ENCODE measurements at regions not wholly inside any gene's neighbourhood (a gene's known extent, or its start where the extent isn't known, plus 50 kb on each side); places are given as distances from the start of the nearest gene placed in this dataset.
"Not testable (repeated sequence)": the region's sequence is repeated elsewhere in the genome, so short reads cannot be mapped to it uniquely, and the experiment has no call there.

DNA sequence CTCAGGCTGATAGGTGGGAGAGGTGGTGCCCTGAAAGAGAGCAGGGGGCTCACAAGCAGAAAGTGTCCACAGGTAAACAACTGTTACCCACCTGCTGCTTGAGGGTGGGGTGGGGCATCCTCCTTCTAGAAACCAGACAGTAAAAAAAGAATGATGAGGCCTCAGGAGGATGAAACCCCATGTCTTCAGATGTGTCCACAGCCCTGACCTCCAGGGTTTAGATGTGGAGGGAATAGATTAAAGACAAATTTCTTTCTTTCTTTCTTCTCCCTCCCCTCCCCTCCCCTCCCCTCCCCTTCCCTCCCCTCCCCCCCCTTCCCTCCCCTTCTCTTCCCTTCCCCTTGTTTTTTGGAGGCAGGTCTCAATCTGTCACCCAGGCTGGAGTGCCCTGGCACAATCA, 333.5 kb upstream of the NUPR2 start:
- DNase-seq = no peak

DNA sequence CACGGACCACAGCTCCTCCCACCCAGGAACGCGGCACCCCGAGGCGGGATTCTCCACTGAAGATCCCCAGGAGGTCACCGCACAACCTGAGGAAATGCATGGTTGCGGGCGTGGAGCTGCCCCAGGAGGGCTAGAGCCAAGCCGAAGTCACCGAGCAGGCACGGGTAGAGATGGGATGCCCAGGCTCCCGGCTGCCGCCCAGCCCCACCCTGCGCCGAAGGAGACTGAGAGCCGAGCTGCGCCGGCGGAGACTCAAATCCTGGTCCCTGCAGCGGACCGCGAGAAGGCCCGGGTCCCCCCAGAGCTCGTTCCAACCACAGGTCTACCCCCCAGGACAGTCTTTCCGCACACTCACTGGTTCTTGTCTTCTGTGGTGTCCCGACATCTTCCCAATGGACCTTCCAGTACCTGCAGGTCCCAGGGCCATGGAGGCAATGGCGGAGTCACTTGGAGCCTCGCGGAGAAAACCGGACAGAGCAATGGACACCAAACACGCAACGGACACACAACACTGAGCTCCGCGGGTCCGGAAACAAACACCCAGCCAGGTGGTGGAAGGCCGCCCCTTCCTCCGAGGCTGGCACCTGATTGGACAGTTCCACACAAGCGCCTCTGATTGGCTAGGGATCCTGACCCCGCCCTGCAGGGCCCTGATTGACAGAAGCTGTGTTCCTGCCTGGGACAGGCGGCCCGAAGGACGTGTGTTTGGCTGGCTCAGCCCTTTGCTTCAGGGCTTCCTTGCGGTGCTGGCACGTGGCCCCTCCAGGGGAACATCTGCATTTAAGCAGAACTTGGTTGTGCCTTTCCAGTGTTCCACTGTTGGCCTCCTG, 331.9 kb upstream of the NUPR2 start:
- no peak for DNase-seq

DNA sequence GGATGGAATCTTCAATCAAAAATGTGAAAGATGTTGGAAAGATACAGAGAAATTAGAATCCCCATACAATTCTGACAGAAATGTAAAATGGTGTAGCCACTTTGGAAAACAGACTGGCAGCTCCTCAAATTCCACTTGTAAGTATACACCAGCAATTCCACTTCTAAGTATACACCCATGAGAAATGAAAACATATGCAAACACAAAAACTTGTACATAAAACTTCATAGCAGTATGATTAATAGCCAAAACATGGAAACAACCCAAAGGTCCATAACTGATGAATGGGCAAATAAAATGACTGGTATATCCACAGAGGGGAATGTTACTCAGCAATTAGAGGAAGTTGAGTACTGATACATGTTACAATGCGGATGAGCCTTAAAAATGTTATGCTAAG, 304.3 kb upstream of the NUPR2 start:
- not testable (repeated sequence) for DNase-seq

DNA sequence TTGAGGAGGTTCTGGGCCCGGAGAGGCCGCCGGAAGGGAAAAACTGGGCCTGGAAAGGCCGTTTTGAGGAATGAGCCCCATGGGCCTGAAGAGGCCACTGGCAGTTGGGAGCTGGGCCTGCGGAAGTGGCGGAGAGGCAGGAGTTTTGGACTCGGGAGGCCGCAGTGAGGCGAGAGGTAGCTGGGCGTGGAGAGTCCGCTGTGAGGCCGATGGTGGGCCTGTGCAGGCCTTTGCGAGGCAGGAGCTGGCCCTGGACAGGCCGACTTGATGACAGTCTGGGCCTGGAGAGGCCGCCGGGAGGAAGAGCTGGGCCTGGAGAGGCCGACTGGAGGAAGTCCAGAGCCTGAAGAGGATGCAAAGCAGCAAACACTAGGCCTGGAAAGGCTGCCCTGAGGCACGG, 259.0 kb upstream of the NUPR2 start:
- no peak for DNase-seq

DNA sequence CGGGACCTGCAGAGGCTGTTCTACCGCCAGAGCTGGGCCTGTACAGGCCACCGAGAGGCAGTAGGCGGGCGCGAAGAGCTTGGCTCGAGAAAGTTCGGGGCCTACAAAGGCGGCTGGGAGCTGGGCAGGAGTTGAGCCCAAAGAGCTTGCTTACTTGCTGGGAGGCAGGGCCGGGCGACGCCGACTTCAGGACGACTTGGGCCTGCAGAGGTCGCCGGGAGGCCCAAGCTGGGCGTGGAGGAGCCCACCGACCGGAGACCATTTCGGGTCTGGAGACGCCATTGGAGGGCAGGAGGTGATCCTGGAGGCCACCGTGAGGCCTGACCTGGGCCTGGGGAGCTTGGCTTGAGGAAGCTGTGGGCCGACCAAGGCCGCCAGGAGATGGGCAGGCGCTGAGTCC, 258.4 kb upstream of the NUPR2 start:
- DNase-seq = not testable (repeated sequence)

DNA sequence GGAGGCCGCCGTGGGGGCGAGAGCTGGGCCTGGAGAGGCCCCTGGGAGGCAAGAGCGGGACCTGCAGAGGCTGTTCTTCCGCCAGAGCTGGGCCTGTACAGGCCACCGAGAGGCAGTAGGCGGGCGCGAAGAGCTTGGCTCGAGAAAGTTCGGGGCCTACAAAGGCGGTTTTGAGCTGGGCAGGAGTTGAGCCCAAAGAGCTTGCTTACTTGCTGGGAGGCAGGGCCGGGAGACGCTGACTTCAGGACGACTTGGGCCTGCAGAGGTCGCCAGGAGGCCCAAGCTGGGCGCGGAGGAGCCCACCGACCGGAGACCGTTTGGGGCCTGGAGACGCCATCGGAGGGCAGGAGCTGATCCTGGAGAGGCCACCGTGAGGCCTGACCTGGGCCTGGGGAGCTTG, 257.1 kb upstream of the NUPR2 start:
- DNase-seq = not testable (repeated sequence)

DNA sequence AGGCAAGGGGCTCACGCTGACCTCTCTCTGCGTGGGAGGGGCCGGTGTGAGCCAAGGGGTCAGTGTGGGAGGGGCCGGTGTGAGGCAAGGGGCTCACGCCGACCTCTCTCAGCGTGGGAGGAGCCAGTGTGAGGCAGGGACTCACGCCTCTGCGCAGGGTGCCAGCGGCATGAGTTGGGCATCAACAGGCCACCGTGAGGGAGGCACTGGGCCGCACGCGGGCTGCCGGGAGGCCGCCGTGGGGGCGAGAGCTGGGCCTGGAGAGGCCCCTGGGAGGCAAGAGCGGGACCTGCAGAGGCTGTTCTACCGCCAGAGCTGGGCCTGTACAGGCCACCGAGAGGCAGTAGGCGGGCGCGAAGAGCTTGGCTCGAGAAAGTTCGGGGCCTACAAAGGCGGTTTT, 255.6 kb upstream of the NUPR2 start:
- DNase-seq = not testable (repeated sequence)

DNA sequence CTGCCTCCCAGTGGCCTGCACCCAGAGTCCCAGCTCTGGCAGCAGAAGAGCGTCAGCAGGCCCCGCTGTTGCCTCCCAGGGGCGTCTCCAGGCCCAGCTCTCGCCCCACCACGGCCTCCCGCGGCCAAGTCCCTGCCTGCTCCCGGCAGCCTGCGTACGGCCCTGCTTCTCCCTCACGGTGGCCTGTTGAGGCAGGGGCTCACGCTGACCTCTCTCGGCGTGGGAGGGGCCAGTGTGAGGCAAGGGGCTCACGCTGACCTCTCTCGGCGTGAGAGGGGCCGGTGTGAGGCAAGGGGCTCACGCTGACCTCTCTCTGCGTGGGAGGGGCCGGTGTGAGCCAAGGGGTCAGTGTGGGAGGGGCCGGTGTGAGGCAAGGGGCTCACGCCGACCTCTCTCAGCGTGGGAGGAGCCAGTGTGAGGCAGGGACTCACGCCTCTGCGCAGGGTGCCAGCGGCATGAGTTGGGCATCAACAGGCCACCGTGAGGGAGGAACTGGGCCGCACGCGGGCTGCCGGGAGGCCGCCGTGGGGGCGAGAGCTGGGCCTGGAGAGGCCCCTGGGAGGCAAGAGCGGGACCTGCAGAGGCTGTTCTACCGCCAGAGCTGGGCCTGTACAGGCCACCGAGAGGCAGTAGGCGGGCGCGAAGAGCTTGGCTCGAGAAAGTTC, 254.1 kb upstream of the NUPR2 start:
- not testable (repeated sequence) for DNase-seq

DNA sequence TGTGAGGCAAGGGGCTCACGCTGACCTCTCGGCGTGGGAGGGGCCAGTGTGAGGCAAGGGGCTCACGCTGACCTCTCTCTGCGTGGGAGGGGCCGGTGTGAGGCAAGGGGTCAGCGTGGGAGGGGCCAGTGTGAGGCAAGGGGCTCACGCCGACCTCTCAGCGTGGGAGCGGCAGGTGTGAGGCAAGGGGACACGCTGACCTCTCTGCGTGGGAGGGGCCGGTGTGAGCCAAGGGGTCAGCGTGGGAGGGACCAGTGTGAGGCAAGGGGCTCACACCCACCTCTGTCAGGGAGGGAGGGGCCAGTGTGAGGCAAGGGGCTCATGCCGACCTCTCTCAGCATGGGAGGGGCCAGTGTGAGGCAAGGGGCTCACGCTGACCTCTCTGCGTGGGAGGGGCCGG, 251.7 kb upstream of the NUPR2 start:
- DNase-seq = not testable (repeated sequence)

DNA sequence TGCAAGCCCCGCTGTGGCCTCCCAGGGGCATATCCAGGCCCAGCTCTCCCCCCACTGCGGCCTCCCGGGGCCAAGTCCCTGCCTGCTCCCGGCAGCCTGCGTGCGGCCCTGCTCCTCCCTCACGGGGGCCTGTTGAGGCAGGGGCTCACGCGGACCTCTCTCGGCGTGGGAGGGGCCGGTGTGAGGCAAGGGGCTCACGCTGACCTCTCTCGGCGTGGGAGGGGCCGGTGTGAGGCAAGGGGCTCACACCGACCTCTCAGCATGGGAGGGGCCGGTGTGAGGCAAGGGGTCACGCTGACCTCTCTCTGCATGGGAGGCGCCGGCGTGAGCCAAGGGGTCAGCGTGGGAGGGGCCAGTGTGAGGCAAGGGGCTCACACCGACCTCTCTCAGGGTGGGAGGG, 251.2 kb upstream of the NUPR2 start:
- not testable (repeated sequence) for DNase-seq

DNA sequence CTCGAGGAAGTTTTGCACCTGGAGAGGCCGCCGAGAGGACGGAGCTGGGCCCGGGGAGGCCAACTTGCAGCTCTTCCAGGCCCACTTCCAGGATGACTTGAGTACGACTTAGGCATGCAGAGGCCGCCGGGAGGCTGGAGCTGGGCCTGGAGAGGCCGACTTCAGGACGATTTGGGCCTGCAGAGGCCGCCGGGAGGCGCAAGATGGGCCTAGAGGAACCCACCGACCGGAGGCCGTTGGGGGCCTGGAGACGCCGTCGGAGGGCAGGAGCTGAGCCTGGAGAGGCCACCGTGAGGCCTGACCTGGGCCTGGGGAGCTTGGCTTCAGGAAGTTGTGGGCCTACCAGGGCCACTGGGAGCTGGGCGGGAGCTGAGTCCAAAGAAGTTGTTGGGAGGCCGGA, 250.5 kb upstream of the NUPR2 start:
- not testable (repeated sequence) for DNase-seq

DNA sequence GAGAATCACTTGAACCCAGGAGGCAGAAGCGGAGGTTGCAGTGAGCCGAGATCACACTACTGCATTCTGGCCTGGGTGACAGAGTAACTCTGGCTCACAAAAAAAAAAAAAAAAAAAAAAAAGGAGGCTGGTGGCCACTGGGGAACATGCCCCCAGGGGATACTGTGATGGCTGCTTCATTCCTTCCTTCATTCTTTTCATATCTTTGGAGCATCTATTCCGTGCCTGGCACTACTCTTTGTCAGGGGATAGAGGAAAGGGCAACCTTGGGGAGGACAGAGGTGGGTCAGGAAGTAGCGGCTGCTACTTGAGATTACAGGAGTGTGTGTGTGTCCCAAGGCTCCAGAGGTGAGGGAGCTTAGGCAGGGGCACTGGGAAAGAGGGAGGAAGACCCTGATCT, 236.4 kb upstream of the NUPR2 start:
- not testable (repeated sequence) for DNase-seq

DNA sequence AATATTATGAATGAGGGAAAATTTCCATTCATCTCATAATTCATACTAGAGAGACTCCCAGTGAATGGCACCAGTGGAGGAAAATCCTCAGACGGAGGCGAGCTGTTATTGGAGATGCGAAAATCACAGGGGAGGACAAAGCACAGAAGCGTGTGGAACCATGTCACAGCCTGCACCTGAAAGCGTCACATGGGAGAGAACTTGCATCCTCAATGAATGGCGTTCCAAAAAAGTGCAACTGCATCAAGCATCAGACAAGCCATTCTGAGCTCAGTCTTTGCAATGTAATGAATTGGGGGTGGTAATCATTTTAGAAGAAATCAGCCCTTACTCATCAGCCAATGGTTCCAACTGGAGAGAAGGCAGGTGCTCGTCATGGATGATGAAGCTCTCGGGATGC, 235.0 kb upstream of the NUPR2 start:
- DNase-seq = not testable (repeated sequence)

DNA sequence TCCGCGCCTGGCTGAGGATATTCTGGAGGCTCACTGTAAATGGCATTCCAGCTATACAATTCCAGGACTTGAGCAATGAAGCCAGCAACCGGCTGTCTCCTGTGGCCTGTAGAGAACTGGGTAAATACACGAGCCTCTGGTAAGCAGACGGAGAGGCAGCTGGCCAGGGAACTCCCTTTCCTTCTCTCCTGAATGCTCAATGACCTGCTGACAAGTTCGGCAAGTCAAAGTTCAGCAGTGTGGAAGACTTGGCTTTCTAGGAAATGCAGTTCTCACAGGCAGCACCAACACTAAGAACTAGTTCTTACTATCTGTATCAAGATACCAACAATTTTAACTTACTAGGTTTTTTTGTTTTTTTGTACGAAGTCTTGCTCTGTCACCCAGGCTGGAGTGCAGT, 232.1 kb upstream of the NUPR2 start:
- not testable (repeated sequence) for DNase-seq

DNA sequence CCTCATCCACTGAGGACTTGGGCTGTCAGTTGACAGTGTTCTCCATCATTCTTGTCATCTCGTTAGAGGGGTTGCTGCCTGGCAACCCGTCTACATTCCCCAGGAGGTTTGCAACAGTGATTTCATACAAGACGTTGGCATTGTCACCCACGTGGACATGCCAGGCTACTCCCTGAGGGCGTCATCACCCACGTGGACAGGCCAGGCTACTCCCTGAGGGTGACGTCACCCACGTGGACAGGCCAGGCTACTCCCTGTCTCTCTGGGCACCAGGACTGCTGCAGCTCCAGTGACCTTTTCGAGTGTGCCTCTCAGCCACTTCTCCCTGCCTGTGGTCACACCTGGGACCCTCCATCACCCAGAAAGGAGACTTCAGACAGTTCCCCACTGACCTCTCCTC, 212.1 kb upstream of the NUPR2 start:
- DNase-seq = not testable (repeated sequence)

DNA sequence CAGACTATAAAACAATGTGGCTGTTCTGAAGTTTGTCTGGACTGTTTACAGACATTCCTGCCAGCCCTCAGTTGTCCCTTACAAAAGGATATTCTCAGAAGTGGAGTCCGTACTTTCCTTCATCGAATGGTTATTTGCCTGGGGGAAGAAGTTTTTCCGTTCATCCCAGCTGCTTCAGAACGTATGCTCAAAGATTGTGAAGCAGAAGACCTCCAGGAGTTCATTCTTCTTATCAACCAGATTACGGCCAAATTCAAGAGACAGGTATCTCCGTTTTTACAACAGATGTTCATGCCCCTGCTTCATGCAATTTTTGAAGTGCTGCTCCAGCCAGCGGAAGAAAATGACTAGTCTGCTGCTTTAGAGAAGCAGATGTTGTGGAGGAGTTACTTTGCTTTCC, 174.3 kb upstream of the NUPR2 start:
- no peak for DNase-seq

DNA sequence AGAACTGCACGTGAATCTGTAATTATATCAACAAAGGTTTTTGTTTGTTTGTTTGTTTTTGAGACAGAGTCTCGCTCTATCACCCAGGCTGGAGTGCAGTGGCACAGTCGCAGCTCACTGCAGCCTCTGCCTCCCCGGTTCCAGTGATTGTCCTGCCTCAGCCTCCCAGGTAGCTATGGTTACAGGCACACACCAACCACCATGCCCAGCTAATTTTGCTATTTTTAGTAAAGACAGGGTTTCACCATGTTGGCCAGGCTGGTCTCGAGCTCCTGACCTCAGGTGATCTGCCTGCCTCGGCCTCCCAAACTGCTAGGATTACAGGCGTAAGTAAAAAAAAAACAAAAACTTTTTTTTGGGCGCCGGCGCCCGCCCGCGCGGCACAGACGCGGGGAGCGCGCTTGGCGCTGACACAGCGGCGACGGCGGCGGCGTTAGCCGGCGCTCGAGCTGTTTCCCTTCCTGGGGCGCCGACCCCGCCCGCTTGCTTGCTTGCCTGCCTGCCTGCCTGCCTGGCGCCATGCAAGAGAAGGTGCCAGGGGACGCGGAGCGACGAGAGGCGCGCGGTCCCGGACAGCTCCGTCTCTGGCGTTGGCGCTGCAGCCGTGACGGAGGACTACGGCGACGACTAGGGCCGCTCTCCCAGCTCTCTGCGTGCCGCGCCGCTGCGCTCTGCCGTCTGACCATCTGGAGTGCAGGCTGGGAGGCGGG, 171.4 kb upstream of the NUPR2 start:
- no peak for DNase-seq

DNA sequence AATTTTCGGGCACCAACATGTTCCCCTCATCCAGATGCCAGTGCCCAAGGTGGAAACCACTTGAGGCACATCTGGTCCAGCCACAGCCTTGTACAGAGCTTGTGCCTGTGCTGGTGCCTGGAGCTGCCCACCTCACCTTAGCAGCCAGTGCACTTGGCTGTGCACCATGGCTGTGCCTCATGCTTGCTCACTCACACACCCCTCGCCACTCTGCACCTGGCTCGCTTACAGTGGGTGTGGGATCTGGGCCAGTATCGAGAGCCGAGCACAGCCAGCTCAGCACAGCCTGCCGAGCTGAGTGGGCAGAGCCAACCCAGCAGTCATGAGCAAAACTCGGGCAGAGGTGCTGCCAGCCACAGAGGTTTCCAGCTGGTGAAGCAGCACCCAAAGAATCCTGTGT, 139.9 kb upstream of the NUPR2 start:
- DNase-seq = no peak

DNA sequence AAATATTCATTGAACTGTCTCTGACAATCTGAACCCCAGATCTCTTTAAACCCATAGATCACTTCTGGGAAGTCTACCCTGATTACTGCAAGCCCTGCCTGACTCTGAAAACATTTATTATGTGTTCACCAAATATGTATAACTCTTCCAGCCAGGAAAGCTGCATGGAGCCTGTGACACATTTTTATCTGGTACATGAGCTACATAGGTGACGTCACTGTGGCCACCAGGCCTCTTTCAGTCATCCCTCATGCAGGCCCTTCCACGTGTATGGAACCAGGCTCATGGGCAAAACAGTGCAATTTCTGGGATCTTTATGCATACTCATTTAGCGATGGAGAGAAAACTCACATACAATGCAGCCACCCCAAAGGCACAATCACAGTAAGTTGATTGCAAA, 133.9 kb upstream of the NUPR2 start:
- no peak for DNase-seq

DNA sequence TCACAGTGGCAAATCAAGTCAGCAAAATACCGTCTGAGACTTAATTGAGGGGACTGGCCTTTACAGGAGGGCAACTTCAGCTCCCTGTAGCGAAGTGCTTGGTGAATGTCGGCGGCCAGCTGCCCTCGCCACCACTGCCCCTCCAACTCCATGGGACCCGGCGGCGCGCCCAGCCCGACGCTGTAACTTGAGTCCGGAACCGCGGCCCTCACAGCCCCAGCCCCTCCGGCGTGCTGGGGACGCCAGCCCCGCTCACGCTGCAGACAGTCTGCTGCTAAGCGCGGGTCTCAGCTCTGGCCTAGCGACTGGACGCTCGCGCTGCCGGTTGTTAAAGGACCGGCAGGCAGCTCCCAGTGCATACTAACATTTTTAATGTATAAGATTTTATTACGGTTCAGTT, 113.4 kb upstream of the NUPR2 start:
- no peak for DNase-seq

DNA sequence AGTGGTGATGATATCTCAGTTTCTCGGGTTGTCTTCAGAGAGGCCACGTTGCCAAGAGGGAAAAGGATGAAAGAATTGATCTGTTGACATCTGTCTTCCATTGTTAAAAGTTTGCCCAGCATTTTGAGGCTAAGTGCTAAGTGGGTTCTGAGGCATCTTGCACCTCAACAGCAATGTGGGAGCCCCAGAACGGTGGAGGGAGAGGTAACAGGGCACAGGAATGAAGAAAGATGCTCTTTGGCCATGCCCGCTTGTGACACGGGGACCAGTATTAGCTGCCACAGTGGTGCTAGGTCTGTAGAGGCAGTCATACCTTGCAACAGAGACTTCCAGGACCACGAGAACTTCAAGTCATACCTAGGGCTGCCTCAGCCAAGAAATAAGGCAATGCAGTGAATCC, 106.6 kb upstream of the NUPR2 start:
- DNase-seq = no peak

DNA sequence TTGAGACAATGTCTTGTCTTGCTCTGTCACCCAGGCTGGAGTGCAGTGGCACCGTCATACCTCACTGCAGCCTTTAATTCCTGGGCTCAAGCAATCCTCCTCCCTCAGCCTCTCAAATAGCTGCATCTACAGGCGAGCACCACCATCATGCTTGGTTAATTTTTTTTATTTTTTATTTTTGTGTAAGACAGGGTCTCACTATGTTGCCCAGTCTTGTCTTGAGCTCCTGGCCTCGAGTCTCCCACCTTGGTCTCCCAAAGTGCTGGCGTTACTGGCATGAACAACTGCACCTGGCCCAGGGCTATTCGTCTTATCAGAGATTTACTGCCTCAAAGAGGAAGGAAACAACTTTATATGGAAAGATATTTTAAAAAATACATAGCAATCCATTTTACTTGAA, 102.8 kb upstream of the NUPR2 start:
- no peak for DNase-seq

DNA sequence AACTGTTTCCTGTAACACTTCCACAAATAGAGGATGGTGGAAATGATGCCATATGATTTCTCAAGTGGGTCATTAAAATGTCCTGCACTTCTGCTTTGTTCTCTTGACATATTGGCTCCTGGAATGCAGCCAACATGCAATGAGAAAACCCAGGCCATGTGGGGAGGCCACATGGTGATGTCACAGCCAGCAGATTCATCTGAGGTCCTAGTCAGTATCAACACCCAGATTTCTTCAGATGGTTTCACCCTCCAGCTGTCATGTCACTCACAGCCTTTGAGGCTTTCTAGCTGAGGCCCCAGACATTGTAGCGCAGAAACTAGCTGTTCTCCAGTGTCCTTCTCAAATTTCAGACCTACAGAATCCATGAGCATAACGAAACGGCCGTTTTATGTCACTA, 102.3 kb upstream of the NUPR2 start:
- DNase-seq = peak; percentile 61

DNA sequence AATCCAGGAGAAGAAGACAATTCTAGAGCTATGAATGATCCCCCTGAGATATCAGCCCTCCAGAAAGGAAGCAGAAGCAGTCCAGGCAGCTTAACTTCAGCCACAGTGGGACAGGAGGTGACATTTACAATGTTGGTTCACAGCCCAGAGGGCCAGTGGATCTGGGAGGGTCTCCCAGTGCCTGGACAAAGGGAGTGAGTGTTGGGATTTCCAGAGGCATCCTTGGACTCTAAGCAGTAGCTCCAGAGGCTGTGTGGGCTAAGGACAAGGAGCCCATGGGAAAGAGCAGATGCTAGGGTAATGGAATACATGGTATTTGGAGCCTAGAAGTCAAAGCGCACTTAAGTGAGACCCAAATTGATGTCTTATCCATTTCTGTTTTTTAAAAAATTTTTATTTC, 97.4 kb upstream of the NUPR2 start:
- no peak for DNase-seq
